HCT116 (cell line): ENCODE measurements at regions not wholly inside any gene's neighbourhood (a gene's known extent, or its start where the extent isn't known, plus 50 kb on each side); places are given as distances from the start of the nearest gene placed in this dataset.

Experiments used
- ATAC-seq: fragments of 200-7000 bp; cut with Tn5 transposase; 2 replicates; pipeline ENCODE4 v1.9.1; 2020; ENCODE audit warnings: mild to moderate bottlenecking, moderate library complexity
- BruUV-seq: library from RNA; stranded (reverse); fragments of 400-500 nt; replicated peaks from 2 replicates; lab custom pipeline; 2021; lab: Mats Ljungman, UMichigan
- CTCF ChIA-PET: fragments of 300-600 bp; sonication (Branson Sonifier 250); formaldehyde crosslinking; loops from one replicate; lab custom pipeline; 2021; ENCODE audit warnings: antibody characterized with exemption; lab: Charles Lee
- POLR2A ChIA-PET: fragments of 300-600, 350-600 bp; sonication (Branson Sonifier 250); formaldehyde crosslinking; loops from one replicate; lab custom pipeline; 2021; ENCODE audit warnings: antibody characterized with exemption; lab: Charles Lee
- RAD21 ChIA-PET, 2 experiments: fragments of 300-600 bp; sonication (Branson Sonifier 250); formaldehyde crosslinking; loops; one replicate each; lab custom pipeline; 2023; ENCODE audit warnings: low total read pairs in 2 of 2; ENCODE audit not compliant: uncharacterized antibody in 2 of 2, unreplicated experiment in 2 of 2, low non-redundant PET in 1 of 2; lab: Charles Lee
- DNase-seq: peaks from one replicate; pipeline ENCODE4 v3.0.0-alpha.2; 2010; ENCODE audit warnings: low read depth, low spot score
- H2AFZ ChIP-seq: fragments of 200-600 bp; shearing (Covaris generic), sonication (generic); 2 replicates; pipeline ENCODE4 v1.6.1; 2017; ENCODE audit warnings: low read depth, mixed run types, mixed read lengths, antibody characterized with exemption, low read length; ENCODE audit not compliant: poor library complexity, severe bottlenecking
- H3K27ac ChIP-seq: 2 replicates; pipeline ENCODE4 v1.5.1; 2012; ENCODE audit warnings: low read depth, low read length
- H3K27me3 ChIP-seq: fragments of 200-600 bp; sonication (generic); 2 replicates; pipeline ENCODE4 v1.6.1; 2016; ENCODE audit warnings: mixed run types, low read length, mixed read lengths; ENCODE audit not compliant: insufficient read depth
- H3K36me3 ChIP-seq, 2 experiments: fragments of 200-500 bp in 1 of 2; fragments of 200-600 bp in 1 of 2; sonication (Bioruptor generic) in 1 of 2; sonication (generic) in 1 of 2; 2 replicates each; pipeline versions ENCODE4 v1.5.1 to v1.6.1; 2014 to 2016; ENCODE audit warnings: low read length in 2 of 2, inconsistent platforms in 1 of 2, mixed read lengths in 1 of 2, mixed run types in 1 of 2; ENCODE audit not compliant: insufficient read depth in 2 of 2, control insufficient read depth in 1 of 2
- H3K4me1 ChIP-seq, 2 experiments: fragments of 200-600 bp in 1 of 2; sonication (generic) in 1 of 2; 2 replicates each; pipeline versions ENCODE4 v1.5.1 to v1.6.1; 2012 to 2017; ENCODE audit warnings: low read length in 2 of 2, inconsistent platforms in 1 of 2, mild to moderate bottlenecking in 1 of 2, mixed read lengths in 1 of 2, mixed run types in 1 of 2, moderate library complexity in 1 of 2; ENCODE audit not compliant: insufficient read depth in 2 of 2, control insufficient read depth in 1 of 2
- H3K4me2 ChIP-seq: fragments of 200-600 bp; sonication (generic); 2 replicates; pipeline ENCODE4 v1.6.1; 2017; ENCODE audit warnings: mixed run types, low read length, mixed read lengths
- H3K4me3 ChIP-seq, 2 experiments: fragments of 200-600 bp in 1 of 2; sonication (generic) in 1 of 2; replicated peaks in 1 of 2; 2 replicates each; pipeline ENCODE4 v1.5.1; 2011 to 2016; ENCODE audit warnings: low read length in 2 of 2, control low read depth in 1 of 2, low read depth in 1 of 2, mild to moderate bottlenecking in 1 of 2, mixed read lengths in 1 of 2, mixed run types in 1 of 2
- H3K79me2 ChIP-seq: fragments of 200-600 bp; sonication (generic); 2 replicates; pipeline ENCODE4 v1.6.1; 2017; ENCODE audit warnings: mild to moderate bottlenecking, mixed run types, low read length, moderate library complexity, mixed read lengths; ENCODE audit not compliant: insufficient read depth
- H3K9ac ChIP-seq: fragments of 200-600 bp; sonication (generic); 2 replicates; pipeline ENCODE4 v1.6.1; 2016; ENCODE audit warnings: low read length, mixed read lengths
- H3K9me2 ChIP-seq: fragments of 200-600 bp; sonication (generic), shearing (Covaris generic); 2 replicates; pipeline ENCODE4 v1.6.1; 2017; ENCODE audit warnings: mixed run types, mild to moderate bottlenecking, moderate library complexity; ENCODE audit not compliant: insufficient read depth
- H3K9me3 ChIP-seq, 2 experiments: fragments of 200-500 bp in 1 of 2; fragments of 200-600 bp in 1 of 2; sonication (Bioruptor generic) in 1 of 2; sonication (generic) in 1 of 2; 2 replicates each; pipeline ENCODE4 v1.6.1; 2014 to 2017; ENCODE audit warnings: low read length in 2 of 2, mixed read lengths in 2 of 2, inconsistent platforms in 1 of 2, low read depth in 1 of 2, mild to moderate bottlenecking in 1 of 2, mixed run types in 1 of 2, moderate library complexity in 1 of 2; ENCODE audit not compliant: control insufficient read depth in 1 of 2, insufficient read depth in 1 of 2
- H4K20me1 ChIP-seq: fragments of 200-600 bp; sonication (generic), shearing (Covaris generic); 2 replicates; pipeline ENCODE4 v1.6.1; 2017; ENCODE audit warnings: mixed run types, mild to moderate bottlenecking, moderate library complexity; ENCODE audit not compliant: insufficient read depth
- ATF3 ChIP-seq: IDR thresholded peaks from 2 replicates; pipeline ENCODE4 v1.6.1; 2012
- CEBPB ChIP-seq: IDR thresholded peaks from 2 replicates; pipeline ENCODE4 v1.6.1; 2012; ENCODE audit warnings: low read depth
- EGR1 ChIP-seq: IDR thresholded peaks from 2 replicates; pipeline ENCODE4 v1.6.1; 2012; ENCODE audit warnings: low read depth
- ELF1 ChIP-seq: IDR thresholded peaks from 2 replicates; pipeline ENCODE4 v1.6.1; 2012; ENCODE audit warnings: low read depth, borderline replicate concordance
- FOSL1 ChIP-seq: IDR thresholded peaks from 2 replicates; pipeline ENCODE4 v1.6.1; 2012; ENCODE audit warnings: low read depth
- JUND ChIP-seq: IDR thresholded peaks from 2 replicates; pipeline ENCODE4 v1.6.1; 2012
- POLR2A ChIP-seq: IDR thresholded peaks from 2 replicates; pipeline ENCODE4 v1.7.0; 2011; ENCODE audit warnings: borderline replicate concordance; ENCODE audit not compliant: insufficient read depth, insufficient read length; ENCODE audit errors: extremely low read depth
- RAD21 ChIP-seq: IDR thresholded peaks from 2 replicates; pipeline ENCODE4 v1.6.1; 2012; ENCODE audit warnings: low read depth, mild to moderate bottlenecking
- SIN3A ChIP-seq: IDR thresholded peaks from 2 replicates; pipeline ENCODE4 v1.6.1; 2012; ENCODE audit warnings: low read depth
- SRF ChIP-seq: IDR thresholded peaks from 2 replicates; pipeline ENCODE4 v1.6.1; 2012; ENCODE audit warnings: low read depth
- TCF7L2 ChIP-seq: IDR thresholded peaks from 2 replicates; pipeline ENCODE4 v1.7.0; 2011; ENCODE audit warnings: borderline replicate concordance, inconsistent platforms; ENCODE audit not compliant: insufficient read depth, insufficient read length; ENCODE audit errors: extremely low read depth
- YY1 ChIP-seq: IDR thresholded peaks from 2 replicates; pipeline ENCODE4 v1.6.1; 2011; ENCODE audit warnings: low read length, low read depth, moderate library complexity, mild to moderate bottlenecking; ENCODE audit not compliant: insufficient replicate concordance; ENCODE audit errors: extremely low read depth
- ZFX ChIP-seq: fragments of 450-650 bp; IDR thresholded peaks from 2 replicates; pipeline ENCODE4 v1.6.1; 2017
- ZNF274 ChIP-seq: fragments of 200-500 bp; sonication (Bioruptor generic); IDR thresholded peaks from 2 replicates; pipeline ENCODE4 v1.6.1; 2014; ENCODE audit warnings: mild to moderate bottlenecking, low read depth, low read length, inconsistent platforms
- intact Hi-C: fragments of 100-400 bp; cut with micrococcal nuclease; formaldehyde crosslinking; loops from 2 replicates; pipeline ENCODE4 v1.10.0; 2022
- TF ChIP-seq, protein P1 (sequence below): IDR thresholded peaks from 2 replicates; pipeline ENCODE4 v1.6.1; 2011; ENCODE audit warnings: mild to moderate bottlenecking, low read length, moderate library complexity; ENCODE audit not compliant: insufficient replicate concordance; ENCODE audit errors: extremely low read depth
- TF ChIP-seq, protein P2 (sequence below): IDR thresholded peaks from 2 replicates; pipeline ENCODE4 v1.6.1; 2012

DNA sequence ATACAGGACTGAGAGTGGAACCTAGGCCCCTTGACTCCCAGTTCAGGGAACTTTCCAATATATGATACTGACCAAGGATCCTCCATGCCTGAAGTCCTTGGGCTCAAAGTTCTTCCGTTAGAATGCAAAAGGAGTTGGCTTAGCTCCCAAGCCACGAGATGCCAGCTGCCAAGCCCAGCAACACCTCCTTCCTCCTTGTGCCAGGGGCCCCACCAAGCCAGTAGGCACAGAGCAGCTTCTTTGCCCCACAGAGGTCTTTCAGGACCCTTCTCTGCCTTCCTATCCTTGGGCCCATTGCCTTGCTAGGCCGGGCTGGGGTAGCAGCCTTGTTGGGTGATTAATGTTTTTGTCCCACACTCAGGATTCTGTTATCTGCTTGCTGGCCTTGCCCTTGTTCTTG lies 105.6 kb downstream of the EFNB1 start:
- DNase-seq (no peak), ATAC-seq (no peak)
- Histone ChIP-seq H3K9ac (no peak overlapping the region), H3K36me3 (no peaks in the 10 kb centered on the region), H4K20me1 (no peaks in the 10 kb centered on the region), H3K9me3 (no peaks in the 10 kb centered on the region), H3K9me2 (no peaks in the 10 kb centered on the region), H3K4me2 (no peak overlapping the region), H3K27ac (no peak overlapping the region), H3K4me1 (peaks cover 0 to 27% of the 10 kb centered on the region in 2 experiments; a peak in 3 of 4 replicates), H3K79me2 (no peaks in the 10 kb centered on the region), H3K4me3 (no peak overlapping the region), H2AFZ (no peak overlapping the region), H3K27me3 (no peaks in the 10 kb centered on the region)
- no TSS peak for BruUV-seq
- ChIA-PET CTCF (no interaction called here), POLR2A (no interaction called here), RAD21 (no interaction called here)
- intact Hi-C loops = no loop called here
- TF ChIP-seq ZFX = no peak
- TF ChIP-seq FOSL1 = no peak
- TF ChIP-seq, protein P1, sequence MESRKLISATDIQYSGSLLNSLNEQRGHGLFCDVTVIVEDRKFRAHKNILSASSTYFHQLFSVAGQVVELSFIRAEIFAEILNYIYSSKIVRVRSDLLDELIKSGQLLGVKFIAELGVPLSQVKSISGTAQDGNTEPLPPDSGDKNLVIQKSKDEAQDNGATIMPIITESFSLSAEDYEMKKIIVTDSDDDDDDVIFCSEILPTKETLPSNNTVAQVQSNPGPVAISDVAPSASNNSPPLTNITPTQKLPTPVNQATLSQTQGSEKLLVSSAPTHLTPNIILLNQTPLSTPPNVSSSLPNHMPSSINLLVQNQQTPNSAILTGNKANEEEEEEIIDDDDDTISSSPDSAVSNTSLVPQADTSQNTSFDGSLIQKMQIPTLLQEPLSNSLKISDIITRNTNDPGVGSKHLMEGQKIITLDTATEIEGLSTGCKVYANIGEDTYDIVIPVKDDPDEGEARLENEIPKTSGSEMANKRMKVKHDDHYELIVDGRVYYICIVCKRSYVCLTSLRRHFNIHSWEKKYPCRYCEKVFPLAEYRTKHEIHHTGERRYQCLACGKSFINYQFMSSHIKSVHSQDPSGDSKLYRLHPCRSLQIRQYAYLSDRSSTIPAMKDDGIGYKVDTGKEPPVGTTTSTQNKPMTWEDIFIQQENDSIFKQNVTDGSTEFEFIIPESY = no peak
- no peak for TF ChIP-seq JUND
- TF ChIP-seq CEBPB = no peak
- no peak for TF ChIP-seq TCF7L2
- TF ChIP-seq EGR1 = no peak
- TF ChIP-seq POLR2A = no peak
- no peak for TF ChIP-seq ATF3
- TF ChIP-seq ELF1 = no peak
- TF ChIP-seq, protein P2, sequence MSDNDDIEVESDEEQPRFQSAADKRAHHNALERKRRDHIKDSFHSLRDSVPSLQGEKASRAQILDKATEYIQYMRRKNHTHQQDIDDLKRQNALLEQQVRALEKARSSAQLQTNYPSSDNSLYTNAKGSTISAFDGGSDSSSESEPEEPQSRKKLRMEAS = no peak
- no peak for TF ChIP-seq YY1
- no peak for TF ChIP-seq ZNF274
- no peak for TF ChIP-seq RAD21
- no peak for TF ChIP-seq SRF
- no peak for TF ChIP-seq SIN3A
